Ovary (tissue), 3 donors: ENCODE measurements at regions not wholly inside any gene's neighbourhood (a gene's known extent, or its start where the extent isn't known, plus 50 kb on each side); places are given as distances from the start of the nearest gene placed in this dataset.

Experiments
- CTCF ChIP-seq, 3 donors: fragments of 450-650 bp in 2 of 3; fragments of 200-600 bp in 1 of 3; IDR thresholded peaks; one replicate each; pipeline versions ENCODE4 v1.5.1 to v1.8.0; 2016 to 2022; ENCODE audit warnings: antibody characterized with exemption in 3 of 3, mild to moderate bottlenecking in 1 of 3
- EP300 ChIP-seq: sonication (generic); formaldehyde crosslinking; IDR thresholded peaks from one replicate; pipeline ENCODE4 v1.6.1; 2017; ENCODE audit warnings: antibody characterized with exemption
- POLR2A ChIP-seq: fragments of 450-650 bp; IDR thresholded peaks from one replicate; pipeline ENCODE4 v1.6.1; 2017; ENCODE audit warnings: antibody characterized with exemption, mild to moderate bottlenecking, moderate library complexity
- donor health status: DM: no; HTN: no; CAD: no.

DNA sequence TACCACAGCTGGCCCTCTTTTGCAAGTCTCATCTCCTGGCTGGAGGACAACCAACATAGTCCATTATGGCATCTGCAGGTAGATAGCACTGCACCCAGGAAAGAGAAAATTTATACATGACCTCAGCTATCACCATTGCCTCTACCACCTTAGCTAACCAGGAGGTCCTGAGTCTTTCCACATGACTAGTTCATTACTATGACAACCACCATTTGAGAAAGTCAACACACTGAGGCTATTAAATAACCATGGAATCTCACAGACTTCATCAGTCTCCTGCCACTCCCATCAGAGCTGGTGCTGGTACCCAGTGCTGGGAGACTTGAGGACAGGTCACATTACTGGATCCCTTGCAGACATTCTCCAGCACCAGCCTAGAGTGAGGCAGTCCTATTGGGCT is 285.9 kb downstream of the GBA3 start:
- TF ChIP-seq CTCF (IDR thresholded peaks at IDR 0.05) (no peak), POLR2A (no peak), EP300 (no peak)
